GM23338 (cell line): ENCODE measurements at regions not wholly inside any gene's neighbourhood (a gene's known extent, or its start where the extent isn't known, plus 50 kb on each side); places are given as distances from the start of the nearest gene placed in this dataset.

Experiments
- ATAC-seq: fragments of 200-7000 bp; cut with Tn5 transposase; 3 replicates; pipeline ENCODE4 v1.9.1; 2020
- DNase-seq: peaks from one replicate; pipeline ENCODE4 v3.0.0-alpha.2; 2015; ENCODE audit warnings: low spot score
- H2AFZ ChIP-seq: fragments of 200-600 bp; sonication (generic); 2 replicates; pipeline ENCODE4 v1.8.0; 2016; ENCODE audit warnings: antibody characterized with exemption, mild to moderate bottlenecking, moderate library complexity
- H3F3A ChIP-seq: fragments of 200-600 bp; sonication (generic); replicated peaks from 2 replicates; pipeline ENCODE4 v1.8.0; 2017; ENCODE audit warnings: antibody characterized with exemption, mixed run types, low read depth
- H3K27ac ChIP-seq: fragments of 200-600 bp; sonication (generic); 2 replicates; pipeline ENCODE4 v1.6.1; 2016; ENCODE audit warnings: low read depth
- H3K27me3 ChIP-seq: fragments of 200-600 bp; sonication (generic); 2 replicates; pipeline ENCODE4 v1.8.0; 2016; ENCODE audit warnings: mild to moderate bottlenecking, mixed run types, moderate library complexity; ENCODE audit not compliant: insufficient read depth
- H3K36me3 ChIP-seq: fragments of 200-600 bp; sonication (generic); 2 replicates; pipeline ENCODE4 v1.8.0; 2016; ENCODE audit warnings: mild to moderate bottlenecking; ENCODE audit not compliant: insufficient read depth
- H3K4me1 ChIP-seq: fragments of 200-600 bp; sonication (generic); 2 replicates; pipeline ENCODE4 v1.8.0; 2016; ENCODE audit warnings: mild to moderate bottlenecking, moderate library complexity; ENCODE audit not compliant: insufficient read depth
- H3K4me2 ChIP-seq: fragments of 200-600 bp; sonication (generic); 2 replicates; pipeline ENCODE4 v1.7.1; 2017; ENCODE audit warnings: mixed run types
- H3K4me3 ChIP-seq: fragments of 200-600 bp; sonication (generic); 2 replicates; pipeline ENCODE4 v1.6.1; 2016; ENCODE audit warnings: mixed run types
- H3K79me2 ChIP-seq: fragments of 200-600 bp; sonication (generic); replicated peaks from 2 replicates; pipeline ENCODE4 v1.8.0; 2017; ENCODE audit warnings: mild to moderate bottlenecking; ENCODE audit not compliant: insufficient read depth
- H3K9me2 ChIP-seq: fragments of 200-600 bp; sonication (generic); 2 replicates; pipeline ENCODE4 v1.8.0; 2017; ENCODE audit not compliant: insufficient read depth
- H4K20me1 ChIP-seq: fragments of 200-600 bp; sonication (generic); replicated peaks from 2 replicates; pipeline ENCODE4 v1.8.0; 2017; ENCODE audit warnings: mild to moderate bottlenecking; ENCODE audit not compliant: insufficient read depth
- H3K27ac Mint-ChIP-seq: 2 replicates; pipeline ENCODE4 v1.8.0; 2020; ENCODE audit warnings: inconsistent platforms, mild to moderate bottlenecking, moderate library complexity, mixed read lengths
- H3K27me3 Mint-ChIP-seq: 3 replicates; pipeline ENCODE4 v1.8.0; 2022; ENCODE audit warnings: low read depth, mild to moderate bottlenecking, moderate library complexity, mixed read lengths, inconsistent platforms; ENCODE audit not compliant: insufficient read depth, poor library complexity
- H3K36me3 Mint-ChIP-seq: 3 replicates; pipeline ENCODE4 v1.8.0; 2021; ENCODE audit warnings: low read depth, mild to moderate bottlenecking, inconsistent platforms, moderate library complexity, mixed read lengths
- H3K4me1 Mint-ChIP-seq: 3 replicates; pipeline ENCODE4 v1.8.0; 2020; ENCODE audit warnings: mild to moderate bottlenecking, inconsistent platforms, mixed read lengths
- H3K4me3 Mint-ChIP-seq: 3 replicates; pipeline ENCODE4 v1.8.0; 2021; ENCODE audit warnings: moderate library complexity, mild to moderate bottlenecking, inconsistent platforms, mixed read lengths
- H3K9me3 Mint-ChIP-seq: 3 replicates; pipeline ENCODE4 v1.8.0; 2020; ENCODE audit warnings: moderate library complexity, mild to moderate bottlenecking, inconsistent platforms, mixed read lengths
- CREB1 ChIP-seq: fragments of 250-450 bp; sonication (Bioruptor Pico); IDR thresholded peaks from 2 replicates; pipeline ENCODE4 v1.5.0; 2020; ENCODE audit warnings: low read depth, mild to moderate bottlenecking, moderate library complexity
- CTCF ChIP-seq, 2 experiments: fragments of 200-600 bp in 1 of 2; sonication (generic) in 1 of 2; conservative IDR thresholded peaks; 2 replicates each; pipeline versions ENCODE4 v1.5.1 to v1.6.1; 2016 to 2017; ENCODE audit warnings: antibody characterized with exemption in 2 of 2, low read depth in 2 of 2, mild to moderate bottlenecking in 2 of 2, moderate library complexity in 1 of 2
- ETS1 ChIP-seq: IDR thresholded peaks from 2 replicates; pipeline ENCODE4 v1.6.1; 2016; ENCODE audit warnings: antibody characterized with exemption
- EZH2 ChIP-seq: fragments of 200-600 bp; sonication (generic); IDR thresholded peaks from one replicate; pipeline ENCODE4 v1.8.0; 2017; ENCODE audit warnings: antibody characterized with exemption, mild to moderate bottlenecking, low read depth; ENCODE audit not compliant: unreplicated experiment
- EZH2phosphoT487 ChIP-seq: fragments of 200-600 bp; sonication (generic); IDR thresholded peaks from one replicate; pipeline ENCODE4 v1.8.1; 2018; ENCODE audit warnings: antibody characterized with exemption; ENCODE audit not compliant: unreplicated experiment
- JUNB ChIP-seq: IDR thresholded peaks from one replicate; pipeline ENCODE4 v1.6.1; 2016; ENCODE audit warnings: antibody characterized with exemption; ENCODE audit not compliant: unreplicated experiment
- NANOG ChIP-seq: IDR thresholded peaks from 2 replicates; pipeline ENCODE4 v1.6.1; 2016; ENCODE audit warnings: antibody characterized with exemption, borderline replicate concordance
- POLR2AphosphoS5 ChIP-seq: IDR thresholded peaks from 2 replicates; pipeline ENCODE4 v1.6.1; 2016; ENCODE audit warnings: antibody characterized with exemption, low read depth
- REST ChIP-seq: IDR thresholded peaks from one replicate; pipeline ENCODE4 v1.6.1; 2018; ENCODE audit warnings: antibody characterized with exemption; ENCODE audit not compliant: unreplicated experiment
- STAT1 ChIP-seq: IDR thresholded peaks from one replicate; pipeline ENCODE4 v1.6.1; 2016; ENCODE audit warnings: antibody characterized with exemption; ENCODE audit not compliant: unreplicated experiment
- ZNF114 ChIP-seq: fragments of 250-450 bp; sonication (Bioruptor Pico); IDR thresholded peaks from 2 replicates; pipeline ENCODE4 v1.5.0; 2020; ENCODE audit warnings: mild to moderate bottlenecking, moderate library complexity
- ZNF331 ChIP-seq: fragments of 250-450 bp; sonication (Bioruptor Pico); IDR thresholded peaks from 2 replicates; pipeline ENCODE4 v1.5.0; 2020; ENCODE audit warnings: low read depth, mild to moderate bottlenecking, moderate library complexity
- ZNF462 ChIP-seq: fragments of 250-450 bp; sonication (Bioruptor Pico); IDR thresholded peaks from 2 replicates; pipeline ENCODE4 v1.5.0; 2020; ENCODE audit warnings: mild to moderate bottlenecking, moderate library complexity

- TF ChIP-seq ZNF114 (CRISPR knock-in tag): no peak
- TF ChIP-seq ETS1: no peak
- TF ChIP-seq JUNB: no peak
- no peak for TF ChIP-seq EZH2
- TF ChIP-seq ZNF331 (CRISPR knock-in tag): no peak
- no peak for TF ChIP-seq NANOG
- TF ChIP-seq CTCF (conservative IDR thresholded peaks at IDR 0.05; ENCODE audit: low read depth in 2 of 2): no peak
- TF ChIP-seq ZNF462 (CRISPR knock-in tag): no peak
- no peak for TF ChIP-seq EZH2phosphoT487
- TF ChIP-seq STAT1: no peak
- no peak for TF ChIP-seq REST
- TF ChIP-seq CREB1 (CRISPR knock-in tag): no peak
- TF ChIP-seq POLR2AphosphoS5: no peak
- Mint-ChIP-seq H3K4me3 (no peak overlapping the region), H3K9me3 (no peaks in the 10 kb centered on the region), H3K36me3 (no peaks in the 10 kb centered on the region), H3K27me3 (peaks cover 3% of the 10 kb centered on the region), H3K4me1 (peaks cover 9% of the 10 kb centered on the region; the same call in 2 of the 3 replicates), H3K27ac (no peak overlapping the region)
- Histone ChIP-seq H4K20me1 (no peaks in the 10 kb centered on the region), H3K36me3 (no peaks in the 10 kb centered on the region), H3K27me3 (no peaks in the 10 kb centered on the region), H3K79me2 (no peaks in the 10 kb centered on the region), H3K9me2 (no peaks in the 10 kb centered on the region), H3K4me2 (no peak overlapping the region), H3F3A (no peaks in the 10 kb centered on the region), H3K4me3 (no peak overlapping the region), H3K4me1 (peaks cover 14% of the 10 kb centered on the region), H2AFZ (peak overlapping the region; percentile 40; the same call in 1 of the 2 replicates), H3K27ac (no peak overlapping the region)
- peak; percentile 51 for ATAC-seq
- DNase-seq: peak; percentile 4
Measured at GRCh38 chr4:18398661-18399060, 377.1 kb upstream of the LCORL start.
